ENCODE measurements at regions not wholly inside any gene's neighbourhood (a gene's known extent, or its start where the extent isn't known, plus 50 kb on each side); places are given as distances from the start of the nearest gene placed in this dataset.
"Not testable (repeated sequence)": the region's sequence is repeated elsewhere in the genome, so short reads cannot be mapped to it uniquely, and the experiment has no call there.

DNA sequence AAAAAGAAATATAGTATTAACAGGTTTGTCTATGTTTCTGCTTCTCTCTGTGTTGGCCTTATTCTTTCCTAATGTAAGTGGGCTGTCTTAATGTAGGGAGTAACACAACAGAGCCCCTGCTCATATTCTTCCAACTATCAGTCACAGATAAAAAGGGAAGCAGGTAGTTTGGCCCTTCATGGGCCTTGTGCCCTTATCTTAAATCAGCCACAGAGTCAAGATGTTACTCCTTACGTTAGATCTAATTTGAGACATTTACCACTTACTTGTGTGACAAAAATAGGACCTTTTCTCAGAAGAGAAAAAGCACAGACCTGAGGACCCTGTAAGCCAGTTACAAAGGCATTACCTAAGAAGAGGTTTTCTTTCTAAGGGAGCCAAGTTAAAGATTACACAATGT, 589.0 kb downstream of the GRXCR1 start:
- ATAC-seq (replicated peaks in 1 of 4) (no peak), DNase-seq (no peak)
- Mint-ChIP-seq H3K27me3 (no peaks in the 10 kb centered on the region), H3K9me3 (peaks cover 8 to 22% (median 16%) of the 10 kb centered on the region in 3 donors), H3K36me3 (no peaks in the 10 kb centered on the region), H3K27ac (no peak overlapping the region), H3K4me1 (no peaks in the 10 kb centered on the region), H3K4me3 (no peak overlapping the region)
- H3K4me3 ChIP-seq (ENCODE audit: control insufficient read depth in 1 of 2, extremely low read depth in 1 of 2, low read length in 1 of 2): no peak overlapping the region
- no CpG with 5 or more reads among the region's 1 CpG for WGBS (ENCODE audit: insufficient coverage)
- no peak overlapping the region for H3K27ac ChIP-seq (ENCODE audit: low read length)
- H3K27me3 ChIP-seq (replicated peaks in 1 of 2; ENCODE audit: control insufficient read depth in 2 of 2, extremely low read depth in 1 of 2, insufficient read depth in 2 of 2, low read length in 1 of 2): no peaks in the 10 kb centered on the region
- H3K9me3 ChIP-seq: no peaks in the 10 kb centered on the region
- ChIA-PET POLR2A (no interaction called here), CTCF (no interaction called here)
- no peaks in the 10 kb centered on the region for H3K36me3 ChIP-seq (ENCODE audit: control insufficient read depth in 2 of 2, extremely low read depth in 1 of 2, insufficient read depth in 1 of 2, low read length in 1 of 2)
- no peaks in the 10 kb centered on the region for H3K4me1 ChIP-seq (ENCODE audit: control insufficient read depth in 1 of 2, extremely low read depth in 1 of 2, insufficient read depth in 2 of 2, low read length in 2 of 2)

DNA sequence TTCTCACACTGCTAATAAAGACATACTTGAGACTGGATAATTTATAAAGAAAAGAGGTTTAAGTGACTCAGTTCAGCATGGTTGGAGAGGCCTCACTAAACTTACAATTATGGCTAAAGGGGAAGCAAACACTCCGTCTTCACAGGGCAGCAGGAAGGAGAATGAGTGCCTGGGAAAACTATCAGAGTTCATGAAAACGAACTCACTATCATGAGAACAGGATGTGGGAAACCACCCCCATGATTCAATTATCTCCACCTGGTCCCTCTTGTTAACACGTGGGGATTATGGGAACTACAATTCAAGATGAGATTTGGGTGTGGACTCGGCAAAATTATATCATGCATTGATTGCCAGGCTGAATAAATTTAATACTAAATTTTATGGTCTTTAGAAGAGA, 592.7 kb downstream of the GRXCR1 start:
- H3K4me3 Mint-ChIP-seq: no peak overlapping the region
- Histone ChIP-seq H3K36me3 (ENCODE audit: control insufficient read depth in 2 of 2, extremely low read depth in 1 of 2, insufficient read depth in 1 of 2, low read length in 1 of 2) (no peaks in the 10 kb centered on the region), H3K27me3 (replicated peaks in 1 of 2; ENCODE audit: control insufficient read depth in 2 of 2, extremely low read depth in 1 of 2, insufficient read depth in 2 of 2, low read length in 1 of 2) (no peaks in the 10 kb centered on the region), H3K4me1 (ENCODE audit: control insufficient read depth in 1 of 2, extremely low read depth in 1 of 2, insufficient read depth in 2 of 2, low read length in 2 of 2) (no peaks in the 10 kb centered on the region), H3K27ac (ENCODE audit: low read length) (no peak overlapping the region), H3K9me3 (no peaks in the 10 kb centered on the region), H3K4me3 (ENCODE audit: control insufficient read depth in 1 of 2, extremely low read depth in 1 of 2, low read length in 1 of 2) (no peak overlapping the region)
- H3K27ac Mint-ChIP-seq: no peak overlapping the region
- ChIA-PET CTCF (no interaction called here), POLR2A (no interaction called here)
- H3K4me1 Mint-ChIP-seq: no peaks in the 10 kb centered on the region
- no peaks in the 10 kb centered on the region for H3K36me3 Mint-ChIP-seq
- ATAC-seq (replicated peaks in 1 of 4): no peak
- no peak for DNase-seq
- WGBS (ENCODE audit: insufficient coverage): no CpG with 5 or more reads among the region's 4 CpGs
- H3K27me3 Mint-ChIP-seq: no peaks in the 10 kb centered on the region
- H3K9me3 Mint-ChIP-seq: peaks cover 9 to 16% (median 16%) of the 10 kb centered on the region in 3 donors

DNA sequence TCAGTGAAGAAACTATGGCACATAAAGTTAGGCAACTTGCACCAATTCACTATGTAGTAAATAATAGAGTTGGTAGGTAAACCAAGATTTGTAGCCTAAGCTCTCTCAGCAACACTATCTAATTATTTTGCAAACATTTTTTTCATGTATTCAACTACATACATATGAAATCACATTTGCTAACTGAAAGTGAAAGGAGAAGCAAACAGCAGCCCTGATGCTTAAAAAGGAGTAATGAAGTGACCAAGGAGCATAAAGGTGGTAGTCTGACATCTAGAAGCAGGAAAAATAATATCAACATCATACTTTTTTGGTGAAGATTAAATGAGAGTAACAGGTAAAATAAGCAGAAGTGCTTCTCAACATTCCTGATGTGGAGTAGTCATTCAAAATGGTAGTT, 603.7 kb downstream of the GRXCR1 start:
- ATAC-seq (replicated peaks in 1 of 4): no peak
- no peak for DNase-seq
- H3K4me1 ChIP-seq (ENCODE audit: control insufficient read depth in 1 of 2, extremely low read depth in 1 of 2, insufficient read depth in 2 of 2, low read length in 2 of 2): no peaks in the 10 kb centered on the region
- Mint-ChIP-seq H3K4me3 (no peak overlapping the region), H3K9me3 (peaks cover 0 to 14% (median 6%) of the 10 kb centered on the region in 3 donors), H3K27ac (no peak overlapping the region), H3K27me3 (no peaks in the 10 kb centered on the region), H3K36me3 (no peaks in the 10 kb centered on the region), H3K4me1 (no peaks in the 10 kb centered on the region)
- no peaks in the 10 kb centered on the region for H3K9me3 ChIP-seq
- no peaks in the 10 kb centered on the region for H3K27me3 ChIP-seq (replicated peaks in 1 of 2; ENCODE audit: control insufficient read depth in 2 of 2, extremely low read depth in 1 of 2, insufficient read depth in 2 of 2, low read length in 1 of 2)
- no peaks in the 10 kb centered on the region for H3K36me3 ChIP-seq (ENCODE audit: control insufficient read depth in 2 of 2, extremely low read depth in 1 of 2, insufficient read depth in 1 of 2, low read length in 1 of 2)
- no peak overlapping the region for H3K4me3 ChIP-seq (ENCODE audit: control insufficient read depth in 1 of 2, extremely low read depth in 1 of 2, low read length in 1 of 2)
- POLR2A ChIA-PET: no interaction called here
- H3K27ac ChIP-seq (ENCODE audit: low read length): no peak overlapping the region
- CTCF ChIA-PET: no interaction called here

DNA sequence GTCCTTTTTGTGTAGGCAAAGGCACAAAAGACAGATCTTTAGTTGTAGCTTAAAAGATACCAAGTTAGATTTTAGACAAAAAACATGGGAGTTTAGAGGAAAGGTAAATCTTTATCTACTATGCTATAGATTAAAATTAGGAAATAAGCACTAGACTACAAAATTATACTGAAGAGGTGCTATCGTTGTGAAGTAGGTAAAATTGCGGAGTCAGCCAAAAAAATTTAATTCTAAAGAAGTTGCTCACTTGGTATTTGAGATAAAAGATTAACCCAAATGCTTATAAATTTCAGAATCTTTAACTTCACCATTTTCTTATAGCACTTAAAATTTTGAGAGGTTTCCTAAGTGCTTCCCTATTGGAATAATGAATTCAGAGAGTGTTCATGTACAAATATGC, 604.1 kb downstream of the GRXCR1 start:
- H3K36me3 Mint-ChIP-seq: no peaks in the 10 kb centered on the region
- no peaks in the 10 kb centered on the region for H3K27me3 Mint-ChIP-seq
- Histone ChIP-seq H3K27me3 (replicated peaks in 1 of 2; ENCODE audit: control insufficient read depth in 2 of 2, extremely low read depth in 1 of 2, insufficient read depth in 2 of 2, low read length in 1 of 2) (no peaks in the 10 kb centered on the region), H3K4me3 (ENCODE audit: control insufficient read depth in 1 of 2, extremely low read depth in 1 of 2, low read length in 1 of 2) (no peak overlapping the region), H3K27ac (ENCODE audit: low read length) (no peak overlapping the region), H3K36me3 (ENCODE audit: control insufficient read depth in 2 of 2, extremely low read depth in 1 of 2, insufficient read depth in 1 of 2, low read length in 1 of 2) (no peaks in the 10 kb centered on the region), H3K4me1 (ENCODE audit: control insufficient read depth in 1 of 2, extremely low read depth in 1 of 2, insufficient read depth in 2 of 2, low read length in 2 of 2) (no peaks in the 10 kb centered on the region), H3K9me3 (no peaks in the 10 kb centered on the region)
- H3K4me3 Mint-ChIP-seq: no peak overlapping the region
- no CpG with 5 or more reads among the region's 2 CpGs for WGBS (ENCODE audit: insufficient coverage)
- ChIA-PET CTCF (no interaction called here), POLR2A (no interaction called here)
- DNase-seq: no peak
- ATAC-seq (replicated peaks in 1 of 4): no peak
- H3K4me1 Mint-ChIP-seq: no peaks in the 10 kb centered on the region
- peaks cover 0 to 14% (median 6%) of the 10 kb centered on the region in 3 donors for H3K9me3 Mint-ChIP-seq
- no peak overlapping the region for H3K27ac Mint-ChIP-seq

DNA sequence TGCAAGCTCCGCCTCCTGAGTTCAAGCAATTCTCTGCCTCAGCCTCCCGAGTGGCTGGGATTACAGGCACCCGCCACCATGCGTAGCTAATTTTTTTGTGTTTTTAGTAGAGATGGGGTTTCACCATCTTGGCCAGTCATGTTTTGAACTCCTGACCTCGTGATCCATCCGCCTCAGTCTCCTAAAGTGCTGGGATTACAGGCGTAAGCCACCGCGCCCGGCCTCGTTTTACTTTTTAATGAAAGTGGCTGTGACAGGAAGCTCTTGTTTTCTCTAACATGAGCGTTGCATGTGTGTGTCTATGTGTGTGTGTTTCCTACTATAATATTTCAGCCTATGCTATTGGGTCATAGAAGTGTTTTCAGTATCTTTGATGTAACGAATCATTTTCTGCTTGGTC, 613.3 kb downstream of the GRXCR1 start:
- ATAC-seq (replicated peaks in 1 of 4); H3K36me3 Mint-ChIP-seq; CTCF ChIA-PET: not testable (repeated sequence)

DNA sequence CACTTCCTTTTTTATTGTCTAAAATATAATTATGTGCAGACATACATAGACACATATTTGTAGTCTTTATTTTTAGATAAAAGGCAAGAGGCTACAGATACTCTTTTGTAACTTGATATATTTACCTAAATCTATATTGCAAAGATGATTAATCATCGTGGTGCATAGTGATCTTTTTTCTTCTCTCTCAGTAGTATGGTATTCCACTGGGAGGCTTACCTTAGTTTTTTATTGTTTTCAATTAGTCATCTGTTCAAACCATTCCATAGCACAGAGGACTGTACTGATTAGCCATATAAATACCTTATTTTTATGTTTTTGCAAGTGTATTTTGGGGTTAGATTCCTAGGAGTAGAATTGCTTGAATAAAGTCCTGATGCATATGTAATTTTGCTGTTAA, 619.7 kb downstream of the GRXCR1 start:
- DNase-seq: no peak
- H3K27ac Mint-ChIP-seq: no peak overlapping the region
- no peaks in the 10 kb centered on the region for H3K27me3 Mint-ChIP-seq
- H3K4me1 Mint-ChIP-seq: no peaks in the 10 kb centered on the region
- no peaks in the 10 kb centered on the region for H3K9me3 ChIP-seq
- no peak overlapping the region for H3K27ac ChIP-seq (ENCODE audit: low read length)
- POLR2A ChIA-PET: no interaction called here
- no peaks in the 10 kb centered on the region for H3K36me3 ChIP-seq (ENCODE audit: control insufficient read depth in 2 of 2, extremely low read depth in 1 of 2, insufficient read depth in 1 of 2, low read length in 1 of 2)
- H3K4me3 ChIP-seq (ENCODE audit: control insufficient read depth in 1 of 2, extremely low read depth in 1 of 2, low read length in 1 of 2): no peak overlapping the region
- no CpG with 5 or more reads among the region's 1 CpG for WGBS (ENCODE audit: insufficient coverage)
- CTCF ChIA-PET: no interaction called here
- no peak overlapping the region for H3K4me3 Mint-ChIP-seq
- ATAC-seq (replicated peaks in 1 of 4): no peak
- peaks cover 18 to 26% (median 21%) of the 10 kb centered on the region in 3 donors for H3K9me3 Mint-ChIP-seq
- H3K36me3 Mint-ChIP-seq: no peaks in the 10 kb centered on the region
- no peaks in the 10 kb centered on the region for H3K27me3 ChIP-seq (replicated peaks in 1 of 2; ENCODE audit: control insufficient read depth in 2 of 2, extremely low read depth in 1 of 2, insufficient read depth in 2 of 2, low read length in 1 of 2)
- H3K4me1 ChIP-seq (ENCODE audit: control insufficient read depth in 1 of 2, extremely low read depth in 1 of 2, insufficient read depth in 2 of 2, low read length in 2 of 2): no peaks in the 10 kb centered on the region

More for the DNA sequence above, 613.3 kb downstream of the GRXCR1 start:
- not testable (repeated sequence) for H3K9me3 ChIP-seq; H3K36me3 ChIP-seq (ENCODE audit: control insufficient read depth in 2 of 2, extremely low read depth in 1 of 2, insufficient read depth in 1 of 2, low read length in 1 of 2); H3K4me1 Mint-ChIP-seq; H3K27ac Mint-ChIP-seq; H3K27ac ChIP-seq (ENCODE audit: low read length); H3K27me3 Mint-ChIP-seq; H3K27me3 ChIP-seq (replicated peaks in 1 of 2; ENCODE audit: control insufficient read depth in 2 of 2, extremely low read depth in 1 of 2, insufficient read depth in 2 of 2, low read length in 1 of 2); H3K4me1 ChIP-seq (ENCODE audit: control insufficient read depth in 1 of 2, extremely low read depth in 1 of 2, insufficient read depth in 2 of 2, low read length in 2 of 2); H3K4me3 ChIP-seq (ENCODE audit: control insufficient read depth in 1 of 2, extremely low read depth in 1 of 2, low read length in 1 of 2); DNase-seq; H3K4me3 Mint-ChIP-seq
- POLR2A ChIA-PET: interaction anchor here in 1 of 2 donors (0.6 kb wide), 1 partner anchor 1152 kb away, joined by 6 read pairs; no protein-coding TSS in a partner anchor
- WGBS (ENCODE audit: insufficient coverage): 100% methylated on average over 3 of the region's 13 CpGs
- H3K9me3 Mint-ChIP-seq: peaks cover 17 to 22% (median 20%) of the 10 kb centered on the region in 3 donors

DNA sequence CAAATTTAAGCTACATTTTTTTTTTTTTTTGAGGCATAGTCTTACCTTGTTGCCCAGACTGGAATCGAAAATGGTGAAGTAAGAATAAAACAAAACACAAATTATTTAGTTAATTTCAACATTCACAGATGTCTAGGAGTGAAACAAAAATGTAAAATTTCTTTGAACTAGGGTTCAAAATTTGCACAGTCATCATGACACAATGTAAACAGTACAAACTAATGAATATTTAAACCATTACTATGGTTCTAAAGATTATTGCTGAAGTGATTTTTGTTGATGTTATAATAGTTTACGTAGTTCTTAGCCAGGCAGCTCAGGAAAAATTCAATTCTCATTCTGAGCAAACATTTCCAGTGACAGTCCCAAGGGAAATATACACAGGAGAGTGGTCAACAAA, 633.1 kb downstream of the GRXCR1 start:
- ChIA-PET CTCF (no interaction called here), POLR2A (no interaction called here)
- no peak overlapping the region for H3K4me3 Mint-ChIP-seq
- H3K27ac Mint-ChIP-seq: no peak overlapping the region
- H3K27me3 ChIP-seq (replicated peaks in 1 of 2; ENCODE audit: control insufficient read depth in 2 of 2, extremely low read depth in 1 of 2, insufficient read depth in 2 of 2, low read length in 1 of 2): no peaks in the 10 kb centered on the region
- no peak overlapping the region for H3K4me3 ChIP-seq (ENCODE audit: control insufficient read depth in 1 of 2, extremely low read depth in 1 of 2, low read length in 1 of 2)
- no peak overlapping the region for H3K27ac ChIP-seq (ENCODE audit: low read length)
- H3K4me1 Mint-ChIP-seq: no peaks in the 10 kb centered on the region
- H3K36me3 ChIP-seq (ENCODE audit: control insufficient read depth in 2 of 2, extremely low read depth in 1 of 2, insufficient read depth in 1 of 2, low read length in 1 of 2): no peaks in the 10 kb centered on the region
- no peaks in the 10 kb centered on the region for H3K9me3 ChIP-seq
- no peaks in the 10 kb centered on the region for H3K27me3 Mint-ChIP-seq
- peaks cover 0 to 8% (median 6%) of the 10 kb centered on the region in 3 donors for H3K9me3 Mint-ChIP-seq
- DNase-seq (no peak), ATAC-seq (replicated peaks in 1 of 4) (no peak)
- no peaks in the 10 kb centered on the region for H3K36me3 Mint-ChIP-seq
- H3K4me1 ChIP-seq (ENCODE audit: control insufficient read depth in 1 of 2, extremely low read depth in 1 of 2, insufficient read depth in 2 of 2, low read length in 2 of 2): no peaks in the 10 kb centered on the region
- WGBS (ENCODE audit: insufficient coverage): no CpG with 5 or more reads among the region's 2 CpGs

Data from T-cell (primary cell).